Colon (tissue), 2 donors: ENCODE measurements at regions not wholly inside any gene's neighbourhood (a gene's known extent, or its start where the extent isn't known, plus 50 kb on each side); places are given as distances from the start of the nearest gene placed in this dataset.
"Not testable (repeated sequence)": the region's sequence is repeated elsewhere in the genome, so short reads cannot be mapped to it uniquely, and the experiment has no call there.

ENCODE experiments used
- FAIRE-seq: peaks from 2 replicates; lab custom pipeline; 2012; peaks lifted over from hg19 to GRCh38; lab: Jason Lieb, UNC
- donor health status: control.
- donor health status: control.

DNA sequence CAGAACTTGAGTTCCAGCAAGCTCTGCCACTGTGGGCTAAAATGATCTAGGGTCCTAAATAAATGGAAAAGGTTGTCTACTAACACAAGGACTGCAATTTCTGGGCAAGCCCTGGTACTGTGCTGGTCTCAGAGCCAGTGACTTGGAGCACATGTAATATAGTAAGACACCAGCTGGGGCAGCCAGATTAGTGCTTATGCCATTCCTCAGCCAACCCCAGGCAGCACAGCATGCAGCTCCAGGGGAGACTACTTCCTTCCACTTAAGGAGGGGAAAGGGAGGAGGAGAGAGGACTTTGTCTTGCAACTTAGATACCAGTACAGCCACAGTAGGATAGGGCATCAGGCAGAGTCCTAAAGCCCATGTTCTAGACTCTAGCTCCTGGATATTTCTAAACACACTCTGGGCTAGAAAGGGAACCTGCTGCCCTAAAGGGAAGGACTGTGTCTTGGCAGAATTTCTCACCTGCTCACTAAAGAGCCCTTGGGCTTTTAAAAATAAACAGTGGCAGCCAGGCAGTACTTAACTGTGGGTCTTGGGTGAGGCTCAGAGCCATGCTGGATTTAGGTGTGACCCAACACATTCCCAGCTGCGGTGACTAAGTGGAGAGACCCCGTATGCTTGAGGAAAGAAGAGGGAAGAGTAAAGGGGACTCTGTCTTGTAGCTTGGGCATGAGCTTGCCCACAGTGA, 223.7 kb upstream of the BCHE start:
- no peak for FAIRE-seq

- no peak for FAIRE-seq
Measured at GRCh38 chr3:166052440-166052839, 215.2 kb upstream of the BCHE start.

GRCh38 chr3:166029507-166029906, 192.3 kb upstream of the BCHE start:
- FAIRE-seq = no peak

GRCh38 chr3:166013073-166013679, 176.0 kb upstream of the BCHE start:
- peak; percentile 85 for FAIRE-seq

DNA sequence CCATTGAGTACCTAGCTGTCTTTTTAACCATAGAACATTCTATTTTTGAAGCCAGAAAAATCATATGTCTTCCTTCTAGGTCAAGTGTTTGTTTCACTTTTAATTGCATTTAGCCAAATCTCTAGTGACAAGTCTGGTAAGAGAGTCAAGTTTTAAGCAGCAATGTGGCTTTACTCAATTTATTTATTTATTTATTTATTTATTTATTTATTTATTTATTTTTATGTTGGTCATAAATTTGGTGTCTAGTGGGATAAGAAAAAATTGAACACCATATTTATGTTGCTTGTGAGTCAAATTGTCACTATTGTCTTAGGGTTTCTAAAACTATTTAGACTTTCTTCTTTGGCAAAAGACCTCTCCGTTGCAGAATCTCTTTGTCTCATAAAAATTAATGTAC, 174.5 kb upstream of the BCHE start:
- no peak for FAIRE-seq

DNA sequence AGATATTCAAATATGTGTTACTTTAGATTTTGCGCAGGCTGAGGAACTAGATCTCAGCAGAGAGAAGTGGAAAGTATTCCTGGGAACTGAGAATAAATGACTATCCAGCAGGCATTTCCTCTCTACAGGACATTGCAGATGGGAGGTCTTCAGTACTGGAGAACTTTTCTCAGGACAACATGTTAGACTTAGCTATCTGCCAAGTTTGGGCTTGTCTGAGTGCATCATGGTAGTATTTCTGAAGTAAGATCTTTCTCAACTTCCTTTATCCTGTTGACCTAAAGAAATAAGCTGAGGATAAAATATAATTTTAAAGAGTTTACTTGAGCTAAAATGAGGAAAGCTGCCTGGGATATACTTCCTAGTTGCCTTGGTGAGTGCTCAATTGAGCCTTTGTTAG, 167.9 kb upstream of the BCHE start:
- FAIRE-seq = no peak

GRCh38 chr3:165994293-165994692, 157.1 kb upstream of the BCHE start:
- FAIRE-seq = no peak

- FAIRE-seq = no peak
Measured at GRCh38 chr3:165984589-165984988, 147.4 kb upstream of the BCHE start.

DNA sequence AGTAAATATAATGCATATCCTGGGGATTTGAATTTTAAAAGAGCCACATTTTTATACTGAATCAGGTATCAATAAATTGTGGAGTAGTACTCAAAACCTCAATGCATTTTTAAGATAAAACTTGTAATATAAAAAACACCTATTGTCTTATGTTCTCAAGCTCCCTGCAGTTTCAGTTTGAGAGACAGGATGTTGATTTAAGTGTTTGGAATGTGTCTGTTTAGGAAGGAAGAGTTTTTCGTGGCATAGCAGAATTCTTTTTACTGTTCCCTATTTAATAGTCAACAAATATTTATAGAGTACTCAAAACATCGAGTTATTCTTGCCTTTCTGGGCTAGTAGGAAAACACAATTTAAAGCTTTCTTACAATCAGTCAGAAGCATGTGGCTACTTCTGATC, 146.1 kb upstream of the BCHE start:
- FAIRE-seq = no peak

DNA sequence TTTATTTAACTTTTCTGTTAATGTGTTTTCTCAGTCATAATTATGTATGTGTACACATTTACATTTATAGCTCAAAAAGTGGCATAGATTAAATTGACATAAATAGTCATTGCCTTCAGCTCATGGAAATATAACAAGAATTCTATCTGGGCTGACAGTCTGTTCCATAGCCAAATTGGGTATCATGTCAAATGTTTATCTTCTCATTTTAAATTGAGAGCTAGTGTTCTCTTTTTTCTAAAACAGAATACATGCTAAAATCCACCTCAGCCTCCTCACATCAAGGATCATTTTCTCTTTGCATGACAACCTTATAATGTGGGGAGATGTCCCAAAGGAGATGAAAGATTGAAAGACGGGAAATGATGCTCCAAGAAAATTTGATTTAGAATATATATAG, 144.1 kb upstream of the BCHE start:
- no peak for FAIRE-seq

DNA sequence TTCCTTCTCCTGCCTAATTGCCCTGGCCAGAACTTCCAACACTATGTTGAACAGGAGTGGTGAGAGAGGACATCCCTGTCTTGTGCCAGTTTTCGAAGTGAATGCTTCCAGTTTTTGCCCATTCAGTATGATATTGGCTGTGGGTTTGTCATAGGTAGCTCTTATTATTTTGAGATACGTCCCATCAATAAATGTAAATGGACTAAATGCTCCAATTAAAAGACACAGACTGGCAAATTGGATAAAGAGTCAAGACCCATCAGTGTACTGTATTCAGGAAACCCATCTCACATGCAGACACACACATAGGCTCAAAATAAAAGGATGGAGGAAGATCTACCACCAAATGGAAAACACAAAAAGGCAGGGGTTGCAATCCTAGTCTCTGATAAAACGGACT, 123.6 kb upstream of the BCHE start:
- not testable (repeated sequence) for FAIRE-seq

DNA sequence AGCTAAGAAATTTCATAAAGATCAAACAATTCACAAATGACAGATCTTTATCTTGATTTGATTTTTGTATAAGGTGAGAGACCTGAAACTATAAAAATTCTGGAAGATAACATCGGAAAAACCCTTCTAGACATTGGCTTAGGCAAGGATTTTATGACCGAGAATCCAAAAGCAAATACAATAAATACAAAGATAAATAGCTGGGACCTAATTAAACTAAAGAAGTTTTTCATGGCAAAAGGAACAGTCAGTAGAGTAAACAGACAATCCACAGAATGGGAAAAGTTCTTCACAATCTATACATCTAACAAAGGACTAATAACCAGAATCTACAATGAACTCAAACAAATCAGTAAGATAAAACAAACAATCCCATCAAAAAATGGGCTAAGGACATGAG, 116.9 kb upstream of the BCHE start:
- no peak for FAIRE-seq

GRCh38 chr3:165946360-165946759, 109.1 kb upstream of the BCHE start:
- FAIRE-seq = no peak

GRCh38 chr3:165938986-165939540, 101.8 kb upstream of the BCHE start:
- no peak for FAIRE-seq

DNA sequence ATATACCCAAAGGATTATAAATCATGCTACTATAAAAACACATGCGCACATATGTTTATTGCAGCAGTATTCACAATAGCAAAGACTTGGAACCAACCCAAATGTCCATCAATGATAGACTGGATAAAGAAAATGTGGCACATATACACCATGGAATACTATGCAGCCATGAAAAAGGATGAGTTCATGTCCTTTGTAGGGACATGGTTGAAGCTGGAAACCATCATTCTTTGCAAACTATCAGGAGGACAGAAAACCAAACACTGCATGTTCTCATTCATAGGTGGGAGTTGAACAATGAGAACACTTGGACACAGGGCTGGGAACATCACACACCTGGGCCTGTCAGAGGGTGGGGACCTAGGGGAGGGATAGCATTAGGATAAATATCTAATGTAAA, 98.9 kb upstream of the BCHE start:
- FAIRE-seq = not testable (repeated sequence)

DNA sequence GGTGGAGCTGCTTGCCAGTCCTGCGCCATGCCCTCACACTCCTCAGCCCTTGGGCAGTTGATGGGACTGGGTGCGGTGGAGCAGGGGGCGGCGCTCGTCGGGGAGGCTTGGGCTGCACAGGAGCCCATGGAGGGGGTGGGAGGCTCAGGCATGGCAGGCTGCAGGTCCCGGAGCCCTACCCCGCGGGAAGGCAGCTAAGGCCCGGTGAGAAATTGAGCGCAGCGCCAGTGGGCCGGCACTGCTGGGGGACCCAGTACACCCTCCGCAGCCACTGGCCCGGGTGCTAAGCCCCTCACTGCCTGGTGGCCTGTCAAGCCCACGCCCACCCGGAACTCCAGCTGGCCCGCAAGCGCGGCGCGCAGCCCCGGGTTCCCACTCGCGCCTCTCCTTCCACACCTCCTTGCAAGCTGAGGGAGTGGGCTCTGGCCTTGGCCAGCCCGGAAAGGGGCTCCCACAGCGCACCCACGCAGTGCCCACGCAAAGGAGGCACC, 87.1 kb upstream of the BCHE start:
- not testable (repeated sequence) for FAIRE-seq

GRCh38 chr3:165920984-165921383, 83.8 kb upstream of the BCHE start:
- FAIRE-seq = no peak

- no peak for FAIRE-seq
Measured at GRCh38 chr3:165919284-165919683, 82.1 kb upstream of the BCHE start.

- FAIRE-seq = no peak
Measured at GRCh38 chr3:165918657-165918979, 81.4 kb upstream of the BCHE start.

- not testable (repeated sequence) for FAIRE-seq
Measured at GRCh38 chr3:165917938-165918656, 80.9 kb upstream of the BCHE start.

- FAIRE-seq = not testable (repeated sequence)
Measured at GRCh38 chr3:165915104-165915503, 77.9 kb upstream of the BCHE start.

- FAIRE-seq = no peak
Measured at GRCh38 chr3:165903885-165904630, 66.8 kb upstream of the BCHE start.
